IMR-90 (cell line): ENCODE measurements at regions not wholly inside any gene's neighbourhood (a gene's known extent, or its start where the extent isn't known, plus 50 kb on each side); places are given as distances from the start of the nearest gene placed in this dataset.

Experiments used
- ATAC-seq: fragments of 200-7000 bp; cut with Tn5 transposase; 2 replicates; pipeline ENCODE4 v1.9.1; 2020; ENCODE audit warnings: low read depth, mild to moderate bottlenecking, moderate library complexity
- BruUV-seq: library from RNA; stranded (reverse); fragments of 400-500 nt; replicated peaks from 2 replicates; lab custom pipeline; 2021; lab: Mats Ljungman, UMichigan
- CTCF ChIA-PET: fragments of 300-600 bp; formaldehyde crosslinking; extraction: SDS; loops from one replicate; lab custom pipeline; 2021; ENCODE audit warnings: antibody characterized with exemption; lab: Yijun Ruan, JAX
- POLR2A ChIA-PET: fragments of 300-600 bp; sonication (Branson Sonifier 250); formaldehyde crosslinking; loops from one replicate; lab custom pipeline; 2022; ENCODE audit warnings: antibody characterized with exemption; ENCODE audit not compliant: unreplicated experiment; lab: Charles Lee
- DNase-seq: peaks from one replicate; pipeline ENCODE4 v3.0.0; 2013
- H2AFZ ChIP-seq: replicated peaks from 2 replicates; pipeline ENCODE3; 2013; ENCODE audit warnings: low read length, mild to moderate bottlenecking; ENCODE audit not compliant: poor library complexity
- H2AK5ac ChIP-seq: 2 replicates; pipeline ENCODE4 v1.6.1; 2013; ENCODE audit warnings: low read depth, low read length, inconsistent platforms
- H2AK9ac ChIP-seq: replicated peaks from 2 replicates; pipeline ENCODE3; 2013; ENCODE audit warnings: mild to moderate bottlenecking, low read depth, low read length, moderate library complexity; ENCODE audit not compliant: poor library complexity
- H2BK120ac ChIP-seq: 2 replicates; pipeline ENCODE4 v1.6.1; 2013; ENCODE audit warnings: low read depth, low read length, inconsistent platforms
- H2BK15ac ChIP-seq: 3 replicates; pipeline ENCODE4 v1.6.1; 2013; ENCODE audit warnings: low read depth, low read length, inconsistent platforms
- H2BK20ac ChIP-seq: 2 replicates; pipeline ENCODE4 v1.6.1; 2013; ENCODE audit warnings: low read depth, mild to moderate bottlenecking, inconsistent platforms, low read length, moderate library complexity
- H2BK5ac ChIP-seq: 2 replicates; pipeline ENCODE4 v1.6.1; 2013; ENCODE audit warnings: mild to moderate bottlenecking, low read depth, low read length, inconsistent platforms; ENCODE audit not compliant: poor library complexity, severe bottlenecking
- H3K14ac ChIP-seq: replicated peaks from 2 replicates; pipeline ENCODE4 v1.6.1; 2013; ENCODE audit warnings: low read depth, low read length, inconsistent platforms
- H3K18ac ChIP-seq: 2 replicates; pipeline ENCODE4 v1.6.1; 2013; ENCODE audit warnings: low read depth, low read length, control low read depth
- H3K23ac ChIP-seq: 2 replicates; pipeline ENCODE4 v1.6.1; 2013; ENCODE audit warnings: low read depth, low read length, inconsistent platforms
- H3K27ac ChIP-seq: 2 replicates; pipeline ENCODE4 v1.5.1; 2013; ENCODE audit warnings: mild to moderate bottlenecking, control low read depth, low read length; ENCODE audit not compliant: insufficient read depth
- H3K27me3 ChIP-seq: 2 replicates; pipeline ENCODE4 v1.6.1; 2013; ENCODE audit warnings: low read length; ENCODE audit not compliant: control insufficient read depth, insufficient read depth
- H3K36me3 ChIP-seq: 2 replicates; pipeline ENCODE4 v1.6.1; 2013; ENCODE audit warnings: low read length, mixed read lengths; ENCODE audit not compliant: control insufficient read depth, insufficient read depth
- H3K4ac ChIP-seq: 2 replicates; pipeline ENCODE4 v1.6.1; 2013; ENCODE audit warnings: low read depth, low read length, inconsistent platforms
- H3K4me1 ChIP-seq: 2 replicates; pipeline ENCODE4 v1.6.1; 2013; ENCODE audit warnings: low read length, mixed read lengths; ENCODE audit not compliant: control insufficient read depth, insufficient read depth
- H3K4me2 ChIP-seq: 2 replicates; pipeline ENCODE4 v1.6.1; 2013; ENCODE audit warnings: low read depth, mild to moderate bottlenecking, control low read depth, low read length, moderate library complexity
- H3K4me3 ChIP-seq: 2 replicates; pipeline ENCODE4 v1.5.1; 2013; ENCODE audit warnings: low read depth, mild to moderate bottlenecking, control low read depth, low read length, moderate library complexity; ENCODE audit not compliant: insufficient read depth
- H3K56ac ChIP-seq: 2 replicates; pipeline ENCODE4 v1.6.1; 2013; ENCODE audit warnings: low read length, inconsistent platforms; ENCODE audit not compliant: insufficient read depth; ENCODE audit errors: extremely low read depth
- H3K79me1 ChIP-seq, 2 experiments: 2 replicates each; pipeline ENCODE4 v1.6.1; 2013; ENCODE audit warnings: low read length in 2 of 2, inconsistent platforms in 1 of 2, low read depth in 1 of 2
- H3K9ac ChIP-seq: 2 replicates; pipeline ENCODE4 v1.6.1; 2013; ENCODE audit warnings: low read depth, low read length, control low read depth
- H3K9me1 ChIP-seq: 2 replicates; pipeline ENCODE4 v1.6.1; 2013; ENCODE audit warnings: low read length, inconsistent platforms; ENCODE audit not compliant: insufficient read depth
- H3K9me3 ChIP-seq: 2 replicates; pipeline ENCODE4 v1.6.1; 2013; ENCODE audit warnings: low read length; ENCODE audit not compliant: control insufficient read depth, insufficient read depth
- H4K20me1 ChIP-seq: 2 replicates; pipeline ENCODE4 v1.6.1; 2013; ENCODE audit warnings: low read length, inconsistent platforms; ENCODE audit not compliant: insufficient read depth
- H4K5ac ChIP-seq: 2 replicates; pipeline ENCODE4 v1.6.1; 2013; ENCODE audit warnings: mild to moderate bottlenecking, low read depth, low read length, control low read depth
- H4K8ac ChIP-seq, 2 experiments: 2 replicates each; pipeline ENCODE4 v1.6.1; 2013; ENCODE audit warnings: low read depth in 2 of 2, low read length in 2 of 2, control low read depth in 1 of 2, inconsistent platforms in 1 of 2
- H4K91ac ChIP-seq: 2 replicates; pipeline ENCODE4 v1.6.1; 2013; ENCODE audit warnings: low read depth, low read length, inconsistent platforms; ENCODE audit not compliant: insufficient read depth
- BHLHE40 ChIP-seq: fragments of 150-350 bp; IDR thresholded peaks from 2 replicates; pipeline ENCODE4 v1.6.1; 2016; ENCODE audit warnings: mild to moderate bottlenecking, low read depth, low read length
- CEBPB ChIP-seq: IDR thresholded peaks from 2 replicates; pipeline ENCODE4 v1.6.1; 2012; ENCODE audit warnings: low read depth, low read length, improper control_type of control experiment
- CHD1 ChIP-seq: IDR thresholded peaks from 2 replicates; pipeline ENCODE4 v1.6.1; 2012; ENCODE audit warnings: low read depth, low read length, improper control_type of control experiment
- FOS ChIP-seq: fragments of 150-350 bp; IDR thresholded peaks from 2 replicates; pipeline ENCODE4 v1.6.1; 2016; ENCODE audit warnings: low read depth, low read length
- MAFK ChIP-seq: IDR thresholded peaks from 2 replicates; pipeline ENCODE4 v1.6.1; 2012; ENCODE audit warnings: low read depth, low read length, improper control_type of control experiment
- MAZ ChIP-seq: IDR thresholded peaks from 2 replicates; pipeline ENCODE4 v1.6.1; 2012; ENCODE audit warnings: low read depth, mild to moderate bottlenecking, low read length, improper control_type of control experiment, moderate library complexity, borderline replicate concordance
- MXI1 ChIP-seq: IDR thresholded peaks from 2 replicates; pipeline ENCODE4 v1.6.1; 2012; ENCODE audit warnings: low read depth, mild to moderate bottlenecking, low read length, moderate library complexity, borderline replicate concordance
- NFE2L2 ChIP-seq: fragments of 150-350 bp; IDR thresholded peaks from 2 replicates; pipeline ENCODE4 v1.6.1; 2016; ENCODE audit warnings: low read depth, mild to moderate bottlenecking, low read length
- POLR2A ChIP-seq: IDR thresholded peaks from 2 replicates; pipeline ENCODE4 v1.6.1; 2012; ENCODE audit warnings: mild to moderate bottlenecking, low read depth, low read length
- RAD21 ChIP-seq: IDR thresholded peaks from 2 replicates; pipeline ENCODE4 v1.6.1; 2012; ENCODE audit warnings: low read length, improper control_type of control experiment
- RCOR1 ChIP-seq: IDR thresholded peaks from 2 replicates; pipeline ENCODE4 v1.6.1; 2012; ENCODE audit warnings: mild to moderate bottlenecking, low read length, improper control_type of control experiment; ENCODE audit not compliant: insufficient replicate concordance
- SMC3 ChIP-seq: fragments of 150-350 bp; IDR thresholded peaks from 2 replicates; pipeline ENCODE4 v1.6.1; 2016; ENCODE audit warnings: low read depth, mild to moderate bottlenecking, antibody characterized with exemption, low read length, moderate library complexity
- WGBS, 2 experiments: methylation state at CpG; one replicate each; pipeline versions ENCODE4 v1.1.5 to v1.1.7; 2013; ENCODE audit warnings: missing lambda C conversion rate in 2 of 2; ENCODE audit not compliant: insufficient read length in 1 of 2; ENCODE audit errors: extremely low coverage in 2 of 2; 5-methylcytosine and 5-hydroxymethylcytosine counted together
- dilution Hi-C: fragments of 300-500 bp; cut with HindIII; formaldehyde crosslinking; loops from one replicate; pipeline ENCODE4 v1.14.3; 2018; ENCODE audit warnings: low sequenced_read_pairs; ENCODE audit not compliant: unreplicated experiment
- in situ Hi-C: fragments of 300-500 bp; cut with MboI; formaldehyde crosslinking; loops from 3 replicates; pipeline ENCODE4 v1.14.3; 2019; ENCODE audit warnings: low sequenced_read_pairs, inconsistent platforms, mixed read lengths
- intact Hi-C: fragments of 100-400 bp; cut with micrococcal nuclease; formaldehyde crosslinking; loops from 2 replicates; pipeline ENCODE4 v1.10.0; 2022
- TF ChIP-seq, protein P1 (sequence below): fragments of 150-350 bp; IDR thresholded peaks from 2 replicates; pipeline ENCODE4 v1.6.1; 2017; ENCODE audit warnings: mild to moderate bottlenecking, antibody characterized with exemption, low read length, low read depth
- TF ChIP-seq, protein P2 (sequence below): fragments of 150-350 bp; IDR thresholded peaks from 2 replicates; pipeline ENCODE4 v1.6.1; 2016; ENCODE audit warnings: low read depth, mild to moderate bottlenecking, low read length, moderate library complexity, borderline replicate concordance
- TF ChIP-seq, protein P3 (sequence below): conservative IDR thresholded peaks from 2 replicates; pipeline ENCODE4 v1.5.1; 2012; ENCODE audit warnings: mild to moderate bottlenecking, low read depth, low read length, improper control_type of control experiment

GRCh38 chr6:92806254-92806653, 613.1 kb downstream of the EPHA7 start:
- Histone ChIP-seq H3K56ac (no peak overlapping the region), H4K91ac (no peak overlapping the region), H2BK5ac (no peak overlapping the region), H3K27ac (no peak overlapping the region), H3K23ac (no peak overlapping the region), H2AFZ (no peak overlapping the region), H3K18ac (no peak overlapping the region), H4K5ac (no peak overlapping the region), H3K9me1 (no peaks in the 10 kb centered on the region), H3K79me1 (no peaks in the 10 kb centered on the region), H4K8ac (no peak overlapping the region), H2BK15ac (no peak overlapping the region), H3K27me3 (no peaks in the 10 kb centered on the region), H2BK20ac (no peak overlapping the region), H3K14ac (no peak overlapping the region), H3K4me3 (no peak overlapping the region), H2AK9ac (no peak overlapping the region), H3K36me3 (no peaks in the 10 kb centered on the region), H3K4me1 (no peaks in the 10 kb centered on the region), H3K4ac (no peak overlapping the region), H2BK120ac (no peak overlapping the region), H3K9ac (no peak overlapping the region), H3K9me3 (no peaks in the 10 kb centered on the region), H3K4me2 (no peak overlapping the region), H4K20me1 (no peaks in the 10 kb centered on the region), H2AK5ac (no peak overlapping the region)
- ATAC-seq, result no peak
- in situ Hi-C loops (no loop called here), intact Hi-C loops (no loop called here), dilution Hi-C loops (no loop called here)
- WGBS, 2 experiments, result no CpG with 5 or more reads among the region's 2 CpGs
- ChIA-PET CTCF (no interaction called here), POLR2A (no interaction called here)
- no peak for DNase-seq
- BruUV-seq, result no TSS peak
- no peak for TF ChIP-seq NFE2L2
- no peak for TF ChIP-seq RCOR1
- no peak for TF ChIP-seq SMC3
- TF ChIP-seq CEBPB, result no peak
- TF ChIP-seq POLR2A, result no peak
- TF ChIP-seq, protein P1, sequence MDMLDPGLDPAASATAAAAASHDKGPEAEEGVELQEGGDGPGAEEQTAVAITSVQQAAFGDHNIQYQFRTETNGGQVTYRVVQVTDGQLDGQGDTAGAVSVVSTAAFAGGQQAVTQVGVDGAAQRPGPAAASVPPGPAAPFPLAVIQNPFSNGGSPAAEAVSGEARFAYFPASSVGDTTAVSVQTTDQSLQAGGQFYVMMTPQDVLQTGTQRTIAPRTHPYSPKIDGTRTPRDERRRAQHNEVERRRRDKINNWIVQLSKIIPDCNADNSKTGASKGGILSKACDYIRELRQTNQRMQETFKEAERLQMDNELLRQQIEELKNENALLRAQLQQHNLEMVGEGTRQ, result no peak
- TF ChIP-seq, protein P2, sequence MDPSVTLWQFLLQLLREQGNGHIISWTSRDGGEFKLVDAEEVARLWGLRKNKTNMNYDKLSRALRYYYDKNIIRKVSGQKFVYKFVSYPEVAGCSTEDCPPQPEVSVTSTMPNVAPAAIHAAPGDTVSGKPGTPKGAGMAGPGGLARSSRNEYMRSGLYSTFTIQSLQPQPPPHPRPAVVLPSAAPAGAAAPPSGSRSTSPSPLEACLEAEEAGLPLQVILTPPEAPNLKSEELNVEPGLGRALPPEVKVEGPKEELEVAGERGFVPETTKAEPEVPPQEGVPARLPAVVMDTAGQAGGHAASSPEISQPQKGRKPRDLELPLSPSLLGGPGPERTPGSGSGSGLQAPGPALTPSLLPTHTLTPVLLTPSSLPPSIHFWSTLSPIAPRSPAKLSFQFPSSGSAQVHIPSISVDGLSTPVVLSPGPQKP, result no peak
- TF ChIP-seq CHD1, result no peak
- TF ChIP-seq MAFK, result no peak
- TF ChIP-seq MAZ, result no peak
- no peak for TF ChIP-seq MXI1
- no peak for TF ChIP-seq BHLHE40
- TF ChIP-seq, protein P3, sequence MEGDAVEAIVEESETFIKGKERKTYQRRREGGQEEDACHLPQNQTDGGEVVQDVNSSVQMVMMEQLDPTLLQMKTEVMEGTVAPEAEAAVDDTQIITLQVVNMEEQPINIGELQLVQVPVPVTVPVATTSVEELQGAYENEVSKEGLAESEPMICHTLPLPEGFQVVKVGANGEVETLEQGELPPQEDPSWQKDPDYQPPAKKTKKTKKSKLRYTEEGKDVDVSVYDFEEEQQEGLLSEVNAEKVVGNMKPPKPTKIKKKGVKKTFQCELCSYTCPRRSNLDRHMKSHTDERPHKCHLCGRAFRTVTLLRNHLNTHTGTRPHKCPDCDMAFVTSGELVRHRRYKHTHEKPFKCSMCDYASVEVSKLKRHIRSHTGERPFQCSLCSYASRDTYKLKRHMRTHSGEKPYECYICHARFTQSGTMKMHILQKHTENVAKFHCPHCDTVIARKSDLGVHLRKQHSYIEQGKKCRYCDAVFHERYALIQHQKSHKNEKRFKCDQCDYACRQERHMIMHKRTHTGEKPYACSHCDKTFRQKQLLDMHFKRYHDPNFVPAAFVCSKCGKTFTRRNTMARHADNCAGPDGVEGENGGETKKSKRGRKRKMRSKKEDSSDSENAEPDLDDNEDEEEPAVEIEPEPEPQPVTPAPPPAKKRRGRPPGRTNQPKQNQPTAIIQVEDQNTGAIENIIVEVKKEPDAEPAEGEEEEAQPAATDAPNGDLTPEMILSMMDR, result no peak
- TF ChIP-seq RAD21, result no peak
- TF ChIP-seq FOS, result no peak
